Ectodermal cell (in vitro differentiated cells): ENCODE measurements at regions not wholly inside any gene's neighbourhood (a gene's known extent, or its start where the extent isn't known, plus 50 kb on each side); places are given as distances from the start of the nearest gene placed in this dataset.

Experiments used
- H3K27ac ChIP-seq: 2 replicates; pipeline ENCODE4 v1.7.0; 2013; ENCODE audit warnings: mild to moderate bottlenecking, low read depth, low read length; ENCODE audit not compliant: insufficient read depth, poor library complexity, severe bottlenecking
- H3K27me3 ChIP-seq: 2 replicates; pipeline ENCODE4 v1.7.0; 2013; ENCODE audit warnings: mild to moderate bottlenecking, low read length; ENCODE audit not compliant: insufficient read depth, control insufficient read depth, poor library complexity, severe bottlenecking
- H3K36me3 ChIP-seq: one replicate; pipeline ENCODE4 v1.7.0; 2013; ENCODE audit warnings: low read length; ENCODE audit not compliant: control insufficient read depth, insufficient read depth
- H3K4me1 ChIP-seq: one replicate; pipeline ENCODE4 v1.7.0; 2013; ENCODE audit warnings: low read length; ENCODE audit not compliant: control insufficient read depth, insufficient read depth
- H3K4me3 ChIP-seq: 2 replicates; pipeline ENCODE4 v1.7.0; 2013; ENCODE audit warnings: low read depth, low read length, control low read depth; ENCODE audit not compliant: insufficient read depth
- H3K9me3 ChIP-seq: 2 replicates; pipeline ENCODE4 v1.7.0; 2013; ENCODE audit warnings: mild to moderate bottlenecking, low read length, moderate library complexity; ENCODE audit not compliant: control insufficient read depth
- WGBS, 2 experiments: methylation state at CpG; one replicate each; pipeline ENCODE4 v1.1.7; 2013; ENCODE audit warnings: missing lambda C conversion rate in 2 of 2; 5-methylcytosine and 5-hydroxymethylcytosine counted together

GRCh38 chr12:23473071-23473470 lies 476.4 kb downstream of the SOX5 start:
- Histone ChIP-seq H3K4me1 (no peaks in the 10 kb centered on the region), H3K27me3 (no peaks in the 10 kb centered on the region), H3K27ac (no peak overlapping the region), H3K9me3 (no peaks in the 10 kb centered on the region), H3K36me3 (no peaks in the 10 kb centered on the region), H3K4me3 (no peak overlapping the region)
- 93 to 96% methylated on average over 4 of the region's 4 CpGs for WGBS, 2 experiments

GRCh38 chr12:23474438-23474976 lies 475.0 kb downstream of the SOX5 start:
- Histone ChIP-seq H3K9me3 (no peaks in the 10 kb centered on the region), H3K4me3 (no peak overlapping the region), H3K36me3 (no peaks in the 10 kb centered on the region), H3K27ac (no peak overlapping the region), H3K4me1 (no peaks in the 10 kb centered on the region), H3K27me3 (no peaks in the 10 kb centered on the region)
- 95% methylated on average over 5 of the region's 5 CpGs for WGBS, 2 experiments
